ENCODE measurements at regions not wholly inside any gene's neighbourhood (a gene's known extent, or its start where the extent isn't known, plus 50 kb on each side); places are given as distances from the start of the nearest gene placed in this dataset.

GRCh38 chrX:150127216-150127615, 188.9 kb upstream of the EOLA2 start:
- Histone ChIP-seq H2AK5ac (ENCODE audit: low read depth, low read length) (no peak overlapping the region), H3K79me1 (ENCODE audit: low read depth, low read length) (no peaks in the 10 kb centered on the region), H4K8ac (ENCODE audit: low read depth, low read length) (no peak overlapping the region), H4K91ac (ENCODE audit: low read depth, low read length, poor library complexity) (no peak overlapping the region), H3K18ac (ENCODE audit: low read length) (no peak overlapping the region), H3K4ac (ENCODE audit: low read length) (no peak overlapping the region), H3K27me3 (ENCODE audit: control insufficient read depth in 3 of 3, insufficient read depth in 3 of 3, low read depth in 1 of 3, low read length in 3 of 3) (no peaks in the 10 kb centered on the region), H2BK5ac (ENCODE audit: low read length) (no peak overlapping the region), H2BK15ac (ENCODE audit: low read length) (no peak overlapping the region), H3K9me3 (replicated peaks in 1 of 2; ENCODE audit: control insufficient read depth in 2 of 2, insufficient read depth in 1 of 2, low read depth in 1 of 2, low read length in 2 of 2) (no peaks in the 10 kb centered on the region), H2BK12ac (ENCODE audit: low read length) (no peak overlapping the region), H3K14ac (ENCODE audit: low read length) (no peak overlapping the region), H3K4me2 (ENCODE audit: insufficient read depth, low read length, poor library complexity, severe bottlenecking) (no peak overlapping the region), H3K23ac (ENCODE audit: low read depth, low read length, poor library complexity) (no peak overlapping the region), H2AFZ (ENCODE audit: low read length) (no peak overlapping the region), H3K27ac (replicated peaks; ENCODE audit: low read length) (no peak overlapping the region), H3K9ac (ENCODE audit: low read depth, low read length, poor library complexity) (no peak overlapping the region), H3K4me1 (ENCODE audit: control insufficient read depth in 2 of 2, insufficient read depth in 1 of 2, low read depth in 1 of 2, low read length in 2 of 2) (no peaks in the 10 kb centered on the region), H3K36me3 (replicated peaks in 1 of 2; ENCODE audit: control insufficient read depth in 2 of 2, insufficient read depth in 2 of 2, low read length in 2 of 2) (no peaks in the 10 kb centered on the region), H3K4me3 (ENCODE audit: low read length in 2 of 2) (no peak overlapping the region), H2BK120ac (ENCODE audit: low read depth, low read length) (no peak overlapping the region)
- DNase-seq (ENCODE audit: low spot score): no peak
- WGBS, 2 donors (ENCODE audit: extremely low coverage in 2 of 2, insufficient read length in 2 of 2, insufficient replicate concordance in 1 of 2): no CpG with 5 or more reads among the region's 3 CpGs

GRCh38 chrX:150143721-150144440, 205.6 kb upstream of the EOLA2 start:
- H3K9ac ChIP-seq (ENCODE audit: low read depth, low read length, poor library complexity): no peak overlapping the region
- no peak overlapping the region for H2BK120ac ChIP-seq (ENCODE audit: low read depth, low read length)
- H3K27ac ChIP-seq (replicated peaks; ENCODE audit: low read length): no peak overlapping the region
- no peak overlapping the region for H3K18ac ChIP-seq (ENCODE audit: low read length)
- H4K8ac ChIP-seq (ENCODE audit: low read depth, low read length): no peak overlapping the region
- no peak overlapping the region for H2BK15ac ChIP-seq (ENCODE audit: low read length)
- H2BK5ac ChIP-seq (ENCODE audit: low read length): no peak overlapping the region
- no peak overlapping the region for H3K23ac ChIP-seq (ENCODE audit: low read depth, low read length, poor library complexity)
- no peak overlapping the region for H3K4me2 ChIP-seq (ENCODE audit: insufficient read depth, low read length, poor library complexity, severe bottlenecking)
- H3K4me3 ChIP-seq (ENCODE audit: low read length in 2 of 2): no peak overlapping the region
- no peak overlapping the region for H4K91ac ChIP-seq (ENCODE audit: low read depth, low read length, poor library complexity)
- H3K27me3 ChIP-seq (ENCODE audit: control insufficient read depth in 3 of 3, insufficient read depth in 3 of 3, low read depth in 1 of 3, low read length in 3 of 3): no peaks in the 10 kb centered on the region
- no peaks in the 10 kb centered on the region for H3K9me3 ChIP-seq (replicated peaks in 1 of 2; ENCODE audit: control insufficient read depth in 2 of 2, insufficient read depth in 1 of 2, low read depth in 1 of 2, low read length in 2 of 2)
- no peak overlapping the region for H2BK12ac ChIP-seq (ENCODE audit: low read length)
- no peak for DNase-seq (ENCODE audit: low spot score)
- no peaks in the 10 kb centered on the region for H3K36me3 ChIP-seq (replicated peaks in 1 of 2; ENCODE audit: control insufficient read depth in 2 of 2, insufficient read depth in 2 of 2, low read length in 2 of 2)
- H3K4ac ChIP-seq (ENCODE audit: low read length): no peak overlapping the region
- H2AK5ac ChIP-seq (ENCODE audit: low read depth, low read length): no peak overlapping the region
- no peak overlapping the region for H2AFZ ChIP-seq (ENCODE audit: low read length)
- no peak overlapping the region for H3K14ac ChIP-seq (ENCODE audit: low read length)
- H3K79me1 ChIP-seq (ENCODE audit: low read depth, low read length): peaks cover 2% of the 10 kb centered on the region
- no CpG with 5 or more reads among the region's 4 CpGs for WGBS, 2 donors (ENCODE audit: extremely low coverage in 2 of 2, insufficient read length in 2 of 2, insufficient replicate concordance in 1 of 2)
- H3K4me1 ChIP-seq (ENCODE audit: control insufficient read depth in 2 of 2, insufficient read depth in 1 of 2, low read depth in 1 of 2, low read length in 2 of 2): no peaks in the 10 kb centered on the region

GRCh38 chrX:150146271-150146896, 208.1 kb upstream of the EOLA2 start:
- WGBS, 2 donors (ENCODE audit: extremely low coverage in 2 of 2, insufficient read length in 2 of 2, insufficient replicate concordance in 1 of 2): no CpG with 5 or more reads among the region's 1 CpG
- H4K8ac ChIP-seq (ENCODE audit: low read depth, low read length): no peak overlapping the region

GRCh38 chrX:150148749-150149672, 210.7 kb upstream of the EOLA2 start:
- H3K14ac ChIP-seq (ENCODE audit: low read length): no peak overlapping the region
- no peaks in the 10 kb centered on the region for H3K9me3 ChIP-seq (replicated peaks in 1 of 2; ENCODE audit: control insufficient read depth in 2 of 2, insufficient read depth in 1 of 2, low read depth in 1 of 2, low read length in 2 of 2)
- H3K79me1 ChIP-seq (ENCODE audit: low read depth, low read length): peaks cover 2% of the 10 kb centered on the region
- H2BK12ac ChIP-seq (ENCODE audit: low read length): no peak overlapping the region
- H4K91ac ChIP-seq (ENCODE audit: low read depth, low read length, poor library complexity): no peak overlapping the region
- no peaks in the 10 kb centered on the region for H3K4me1 ChIP-seq (ENCODE audit: control insufficient read depth in 2 of 2, insufficient read depth in 1 of 2, low read depth in 1 of 2, low read length in 2 of 2)
- H3K9ac ChIP-seq (ENCODE audit: low read depth, low read length, poor library complexity): no peak overlapping the region
- H2BK120ac ChIP-seq (ENCODE audit: low read depth, low read length): no peak overlapping the region
- H3K18ac ChIP-seq (ENCODE audit: low read length): no peak overlapping the region
- no peak overlapping the region for H2BK5ac ChIP-seq (ENCODE audit: low read length)
- H3K36me3 ChIP-seq (replicated peaks in 1 of 2; ENCODE audit: control insufficient read depth in 2 of 2, insufficient read depth in 2 of 2, low read length in 2 of 2): no peaks in the 10 kb centered on the region
- no CpG with 5 or more reads among the region's 5 CpGs for WGBS, 2 donors (ENCODE audit: extremely low coverage in 2 of 2, insufficient read length in 2 of 2, insufficient replicate concordance in 1 of 2)
- no peak overlapping the region for H2AK5ac ChIP-seq (ENCODE audit: low read depth, low read length)
- H4K8ac ChIP-seq (ENCODE audit: low read depth, low read length): no peak overlapping the region
- no peak overlapping the region for H3K23ac ChIP-seq (ENCODE audit: low read depth, low read length, poor library complexity)
- no peak overlapping the region for H3K4me2 ChIP-seq (ENCODE audit: insufficient read depth, low read length, poor library complexity, severe bottlenecking)
- no peak overlapping the region for H3K4me3 ChIP-seq (ENCODE audit: low read length in 2 of 2)
- H2BK15ac ChIP-seq (ENCODE audit: low read length): no peak overlapping the region
- H3K4ac ChIP-seq (ENCODE audit: low read length): no peak overlapping the region
- no peak overlapping the region for H2AFZ ChIP-seq (ENCODE audit: low read length)
- DNase-seq (ENCODE audit: low spot score): no peak
- H3K27me3 ChIP-seq (ENCODE audit: control insufficient read depth in 3 of 3, insufficient read depth in 3 of 3, low read depth in 1 of 3, low read length in 3 of 3): peaks cover 0 to 6% (median 0%) of the 10 kb centered on the region in 3 experiments
- H3K27ac ChIP-seq (replicated peaks; ENCODE audit: low read length): no peak overlapping the region

More at GRCh38 chrX:150146271-150146896, 208.1 kb upstream of the EOLA2 start:
- H2BK5ac ChIP-seq (ENCODE audit: low read length): no peak overlapping the region
- peaks cover 2% of the 10 kb centered on the region for H3K79me1 ChIP-seq (ENCODE audit: low read depth, low read length)
- no peaks in the 10 kb centered on the region for H3K9me3 ChIP-seq (replicated peaks in 1 of 2; ENCODE audit: control insufficient read depth in 2 of 2, insufficient read depth in 1 of 2, low read depth in 1 of 2, low read length in 2 of 2)
- no peaks in the 10 kb centered on the region for H3K27me3 ChIP-seq (ENCODE audit: control insufficient read depth in 3 of 3, insufficient read depth in 3 of 3, low read depth in 1 of 3, low read length in 3 of 3)
- no peak overlapping the region for H3K4ac ChIP-seq (ENCODE audit: low read length)
- H3K4me2 ChIP-seq (ENCODE audit: insufficient read depth, low read length, poor library complexity, severe bottlenecking): no peak overlapping the region
- H3K18ac ChIP-seq (ENCODE audit: low read length): no peak overlapping the region
- H3K36me3 ChIP-seq (replicated peaks in 1 of 2; ENCODE audit: control insufficient read depth in 2 of 2, insufficient read depth in 2 of 2, low read length in 2 of 2): no peaks in the 10 kb centered on the region
- no peak overlapping the region for H4K91ac ChIP-seq (ENCODE audit: low read depth, low read length, poor library complexity)
- no peak for DNase-seq (ENCODE audit: low spot score)
- H2AFZ ChIP-seq (ENCODE audit: low read length): no peak overlapping the region
- H3K23ac ChIP-seq (ENCODE audit: low read depth, low read length, poor library complexity): no peak overlapping the region
- no peak overlapping the region for H3K27ac ChIP-seq (replicated peaks; ENCODE audit: low read length)
- no peaks in the 10 kb centered on the region for H3K4me1 ChIP-seq (ENCODE audit: control insufficient read depth in 2 of 2, insufficient read depth in 1 of 2, low read depth in 1 of 2, low read length in 2 of 2)
- no peak overlapping the region for H3K9ac ChIP-seq (ENCODE audit: low read depth, low read length, poor library complexity)
- no peak overlapping the region for H3K4me3 ChIP-seq (ENCODE audit: low read length in 2 of 2)
- H2BK15ac ChIP-seq (ENCODE audit: low read length): no peak overlapping the region
- no peak overlapping the region for H2BK120ac ChIP-seq (ENCODE audit: low read depth, low read length)
- H3K14ac ChIP-seq (ENCODE audit: low read length): no peak overlapping the region
- no peak overlapping the region for H2BK12ac ChIP-seq (ENCODE audit: low read length)
- H2AK5ac ChIP-seq (ENCODE audit: low read depth, low read length): no peak overlapping the region

Data from neuronal stem cell (in vitro differentiated cells).